ENCODE measurements at regions not wholly inside any gene's neighbourhood (a gene's known extent, or its start where the extent isn't known, plus 50 kb on each side); places are given as distances from the start of the nearest gene placed in this dataset.

DNA sequence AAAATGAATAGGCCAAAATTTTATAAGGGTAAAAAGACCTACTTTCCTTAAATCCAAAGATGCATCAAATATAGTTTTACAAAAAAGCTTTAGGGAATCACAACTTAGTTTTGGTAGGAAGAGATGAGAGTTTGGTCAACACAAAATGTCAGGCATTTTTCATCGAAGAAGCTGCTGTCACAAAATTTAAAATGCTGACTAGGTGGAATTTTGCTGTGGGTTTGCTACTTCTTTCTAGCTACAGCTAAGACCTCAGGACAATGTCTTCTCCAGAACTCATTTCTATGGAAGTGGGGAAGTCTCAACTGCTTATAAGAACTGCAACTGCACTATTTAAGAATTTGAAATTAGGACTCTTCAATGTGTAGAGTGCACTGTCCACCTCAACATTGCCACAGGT lies 351.1 kb downstream of the HAO1 start:
- TF ChIP-seq, protein P1, sequence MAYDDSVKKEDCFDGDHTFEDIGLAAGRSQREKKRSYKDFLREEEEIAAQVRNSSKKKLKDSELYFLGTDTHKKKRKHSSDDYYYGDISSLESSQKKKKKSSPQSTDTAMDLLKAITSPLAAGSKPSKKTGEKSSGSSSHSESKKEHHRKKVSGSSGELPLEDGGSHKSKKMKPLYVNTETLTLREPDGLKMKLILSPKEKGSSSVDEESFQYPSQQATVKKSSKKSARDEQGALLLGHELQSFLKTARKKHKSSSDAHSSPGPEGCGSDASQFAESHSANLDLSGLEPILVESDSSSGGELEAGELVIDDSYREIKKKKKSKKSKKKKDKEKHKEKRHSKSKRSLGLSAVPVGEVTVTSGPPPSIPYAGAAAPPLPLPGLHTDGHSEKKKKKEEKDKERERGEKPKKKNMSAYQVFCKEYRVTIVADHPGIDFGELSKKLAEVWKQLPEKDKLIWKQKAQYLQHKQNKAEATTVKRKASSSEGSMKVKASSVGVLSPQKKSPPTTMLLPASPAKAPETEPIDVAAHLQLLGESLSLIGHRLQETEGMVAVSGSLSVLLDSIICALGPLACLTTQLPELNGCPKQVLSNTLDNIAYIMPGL (CRISPR knock-in tag; IDR thresholded peaks at IDR 0.05; ENCODE audit: borderline replicate concordance) = no peak
- TF ChIP-seq KDM1A (IDR thresholded peaks at IDR 0.05; ENCODE audit: low read depth) (no peak), SMC3 (IDR thresholded peaks at IDR 0.05) (no peak), POLR2A (IDR thresholded peaks at IDR 0.05; ENCODE audit: low read length) (no peak), RAD21 (conservative IDR thresholded peaks at IDR 0.05 in 1 of 2, IDR thresholded peaks at IDR 0.05 in 1 of 2) (no peak), EHMT2 (IDR thresholded peaks at IDR 0.05; ENCODE audit: low read depth) (no peak), PHF8 (IDR thresholded peaks at IDR 0.05; ENCODE audit: borderline replicate concordance, low read depth) (no peak)
- TF ChIP-seq, protein P2, sequence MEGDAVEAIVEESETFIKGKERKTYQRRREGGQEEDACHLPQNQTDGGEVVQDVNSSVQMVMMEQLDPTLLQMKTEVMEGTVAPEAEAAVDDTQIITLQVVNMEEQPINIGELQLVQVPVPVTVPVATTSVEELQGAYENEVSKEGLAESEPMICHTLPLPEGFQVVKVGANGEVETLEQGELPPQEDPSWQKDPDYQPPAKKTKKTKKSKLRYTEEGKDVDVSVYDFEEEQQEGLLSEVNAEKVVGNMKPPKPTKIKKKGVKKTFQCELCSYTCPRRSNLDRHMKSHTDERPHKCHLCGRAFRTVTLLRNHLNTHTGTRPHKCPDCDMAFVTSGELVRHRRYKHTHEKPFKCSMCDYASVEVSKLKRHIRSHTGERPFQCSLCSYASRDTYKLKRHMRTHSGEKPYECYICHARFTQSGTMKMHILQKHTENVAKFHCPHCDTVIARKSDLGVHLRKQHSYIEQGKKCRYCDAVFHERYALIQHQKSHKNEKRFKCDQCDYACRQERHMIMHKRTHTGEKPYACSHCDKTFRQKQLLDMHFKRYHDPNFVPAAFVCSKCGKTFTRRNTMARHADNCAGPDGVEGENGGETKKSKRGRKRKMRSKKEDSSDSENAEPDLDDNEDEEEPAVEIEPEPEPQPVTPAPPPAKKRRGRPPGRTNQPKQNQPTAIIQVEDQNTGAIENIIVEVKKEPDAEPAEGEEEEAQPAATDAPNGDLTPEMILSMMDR (IDR thresholded peaks at IDR 0.05) = no peak
- TF ChIP-seq, protein P3, sequence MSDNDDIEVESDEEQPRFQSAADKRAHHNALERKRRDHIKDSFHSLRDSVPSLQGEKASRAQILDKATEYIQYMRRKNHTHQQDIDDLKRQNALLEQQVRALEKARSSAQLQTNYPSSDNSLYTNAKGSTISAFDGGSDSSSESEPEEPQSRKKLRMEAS (IDR thresholded peaks at IDR 0.05) = no peak

Data from A549 (cell line).